Right lobe of liver (tissue), 6 donors: ENCODE measurements at regions not wholly inside any gene's neighbourhood (a gene's known extent, or its start where the extent isn't known, plus 50 kb on each side); places are given as distances from the start of the nearest gene placed in this dataset.

Source experiments
- ATAC-seq, 4 donors: fragments of 200-7000 bp; cut with Tn5 transposase; one replicate each; pipeline ENCODE4 v1.9.1; 2020; ENCODE audit warnings: mild to moderate bottlenecking in 4 of 4, moderate library complexity in 4 of 4
- DNase-seq, 3 donors: peaks; one replicate each; pipeline ENCODE4 v3.0.0-alpha.2; 2020
- H3K27ac ChIP-seq, 3 donors: fragments of 200-600 bp; one replicate each; pipeline ENCODE4 v1.8.0; 2022
- H3K27me3 ChIP-seq, 2 donors: fragments of 200-600 bp; one replicate each; pipeline ENCODE4 v1.8.0; 2022
- H3K36me3 ChIP-seq, 4 donors: fragments of 200-600 bp; sonication (generic) in 1 of 4; one replicate each; pipeline versions ENCODE4 v1.5.1 to v1.8.0; 2017 to 2022; ENCODE audit warnings: control low read depth in 1 of 4
- H3K4me1 ChIP-seq, 4 donors: fragments of 200-600 bp; sonication (generic) in 1 of 4; one replicate each; pipeline versions ENCODE4 v1.5.1 to v1.8.0; 2017 to 2022; ENCODE audit warnings: control low read depth in 1 of 4
- H3K4me3 ChIP-seq, 3 donors: fragments of 200-600 bp; one replicate each; pipeline ENCODE4 v1.8.0; 2022
- H3K9me3 ChIP-seq, 4 donors: fragments of 200-600 bp; sonication (generic) in 1 of 4; one replicate each; pipeline versions ENCODE4 v1.5.1 to v1.8.0; 2017 to 2022; ENCODE audit warnings: control low read depth in 1 of 4
- POLR2A ChIP-seq: fragments of 450-650 bp; IDR thresholded peaks from one replicate; pipeline ENCODE4 v1.6.1; 2017; ENCODE audit warnings: antibody characterized with exemption, mild to moderate bottlenecking
- WGBS: methylation state at CpG from one replicate; pipeline ENCODE4 v1.1.6; 2018; ENCODE audit warnings: low coverage, low lambda C conversion rate; ENCODE audit not compliant: insufficient coverage; ENCODE audit errors: missing lambda C conversion rate; 5-methylcytosine and 5-hydroxymethylcytosine counted together
- intact Hi-C, 2 donors: fragments of 100-400 bp; cut with DNase I; formaldehyde crosslinking; loops; one replicate each; pipeline versions ENCODE4 v1.11.2 to v1.14.1; 2022
- TF ChIP-seq, protein P1 (sequence below), 4 donors: fragments of 200-600 bp in 3 of 4; fragments of 450-650 bp in 1 of 4; IDR thresholded peaks; one replicate each; pipeline versions ENCODE4 v1.5.1 to v1.8.0; 2016 to 2022; ENCODE audit warnings: antibody characterized with exemption in 4 of 4, mild to moderate bottlenecking in 2 of 4
- donor health status: DM: no; HTN: yes; CAD: no.
- donor health status: DM: no; HTN: no; CAD: no.
- donor health status: DM: no; HTN: no; CAD: no.
- donor health status: DM: no; HTN: yes; CAD: no.
- donor health status: DM: no; HTN: yes; CAD: no.

GRCh38 chr4:66804979-66805378, 740.3 kb downstream of the CENPC start:
- WGBS = 20% methylated on average over 3 of the region's 3 CpGs
- no peaks in the 10 kb centered on the region for H3K4me1 ChIP-seq
- DNase-seq (no peak), ATAC-seq (no peak)
- H3K9me3 ChIP-seq = no peaks in the 10 kb centered on the region
- H3K4me3 ChIP-seq = no peak overlapping the region
- H3K36me3 ChIP-seq = no peaks in the 10 kb centered on the region
- no peak overlapping the region for H3K27ac ChIP-seq
- H3K27me3 ChIP-seq = no peaks in the 10 kb centered on the region
- intact Hi-C loops = no loop called here
- TF ChIP-seq, protein P1, sequence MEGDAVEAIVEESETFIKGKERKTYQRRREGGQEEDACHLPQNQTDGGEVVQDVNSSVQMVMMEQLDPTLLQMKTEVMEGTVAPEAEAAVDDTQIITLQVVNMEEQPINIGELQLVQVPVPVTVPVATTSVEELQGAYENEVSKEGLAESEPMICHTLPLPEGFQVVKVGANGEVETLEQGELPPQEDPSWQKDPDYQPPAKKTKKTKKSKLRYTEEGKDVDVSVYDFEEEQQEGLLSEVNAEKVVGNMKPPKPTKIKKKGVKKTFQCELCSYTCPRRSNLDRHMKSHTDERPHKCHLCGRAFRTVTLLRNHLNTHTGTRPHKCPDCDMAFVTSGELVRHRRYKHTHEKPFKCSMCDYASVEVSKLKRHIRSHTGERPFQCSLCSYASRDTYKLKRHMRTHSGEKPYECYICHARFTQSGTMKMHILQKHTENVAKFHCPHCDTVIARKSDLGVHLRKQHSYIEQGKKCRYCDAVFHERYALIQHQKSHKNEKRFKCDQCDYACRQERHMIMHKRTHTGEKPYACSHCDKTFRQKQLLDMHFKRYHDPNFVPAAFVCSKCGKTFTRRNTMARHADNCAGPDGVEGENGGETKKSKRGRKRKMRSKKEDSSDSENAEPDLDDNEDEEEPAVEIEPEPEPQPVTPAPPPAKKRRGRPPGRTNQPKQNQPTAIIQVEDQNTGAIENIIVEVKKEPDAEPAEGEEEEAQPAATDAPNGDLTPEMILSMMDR (IDR thresholded peaks at IDR 0.05) = no peak
- no peak for TF ChIP-seq POLR2A

DNA sequence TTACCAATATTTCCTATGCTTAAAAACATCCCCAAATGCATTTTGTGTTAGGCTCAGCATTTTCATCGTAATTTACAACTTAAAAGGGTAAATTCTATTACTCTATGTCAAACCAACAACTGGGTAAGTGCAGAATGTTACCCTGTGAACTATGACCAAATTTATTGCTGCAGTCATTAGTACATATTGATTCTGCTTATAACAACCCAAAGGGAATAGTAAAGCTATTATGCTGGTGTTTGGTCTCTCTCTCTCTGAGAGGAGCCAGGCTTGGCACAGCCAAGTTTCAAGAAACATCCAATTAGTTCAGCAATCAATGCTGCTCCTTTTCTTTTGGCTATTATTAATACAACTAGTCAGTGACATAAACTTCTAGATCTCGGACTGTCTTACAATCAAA, 747.7 kb downstream of the CENPC start:
- H3K4me1 ChIP-seq = no peaks in the 10 kb centered on the region
- no peak for DNase-seq
- no peak for ATAC-seq
- TF ChIP-seq POLR2A = no peak
- TF ChIP-seq, protein P1 (IDR thresholded peaks at IDR 0.05) = no peak
- 44% methylated on average over 2 of the region's 2 CpGs for WGBS
- intact Hi-C loops = no loop called here
- no peaks in the 10 kb centered on the region for H3K36me3 ChIP-seq
- H3K9me3 ChIP-seq = no peaks in the 10 kb centered on the region
- no peak overlapping the region for H3K4me3 ChIP-seq
- H3K27me3 ChIP-seq = no peaks in the 10 kb centered on the region
- H3K27ac ChIP-seq = no peak overlapping the region

GRCh38 chr4:66795724-66796123, 749.6 kb downstream of the CENPC start:
- no peak for TF ChIP-seq POLR2A
- TF ChIP-seq, protein P1 (IDR thresholded peaks at IDR 0.05) = no peak
- H3K4me3 ChIP-seq = no peak overlapping the region
- 72% methylated on average over 3 of the region's 3 CpGs for WGBS

GRCh38 chr4:66794390-66795034, 750.8 kb downstream of the CENPC start:
- H3K4me1 ChIP-seq = no peaks in the 10 kb centered on the region
- DNase-seq = no peak
- no peak overlapping the region for H3K27ac ChIP-seq
- no peaks in the 10 kb centered on the region for H3K27me3 ChIP-seq
- no peaks in the 10 kb centered on the region for H3K9me3 ChIP-seq
- ATAC-seq = no peak
- 38% methylated on average over 3 of the region's 3 CpGs for WGBS
- H3K36me3 ChIP-seq = no peaks in the 10 kb centered on the region
- no peak overlapping the region for H3K4me3 ChIP-seq
- intact Hi-C loops = no loop called here
- no peak for TF ChIP-seq POLR2A
- TF ChIP-seq, protein P1 (IDR thresholded peaks at IDR 0.05) = no peak

More at GRCh38 chr4:66795724-66796123, 749.6 kb downstream of the CENPC start:
- ATAC-seq = no peak
- no peaks in the 10 kb centered on the region for H3K9me3 ChIP-seq
- H3K27ac ChIP-seq = no peak overlapping the region
- no peak for DNase-seq
- no peaks in the 10 kb centered on the region for H3K36me3 ChIP-seq
- no peaks in the 10 kb centered on the region for H3K4me1 ChIP-seq
- intact Hi-C loops = no loop called here
- H3K27me3 ChIP-seq = no peaks in the 10 kb centered on the region

DNA sequence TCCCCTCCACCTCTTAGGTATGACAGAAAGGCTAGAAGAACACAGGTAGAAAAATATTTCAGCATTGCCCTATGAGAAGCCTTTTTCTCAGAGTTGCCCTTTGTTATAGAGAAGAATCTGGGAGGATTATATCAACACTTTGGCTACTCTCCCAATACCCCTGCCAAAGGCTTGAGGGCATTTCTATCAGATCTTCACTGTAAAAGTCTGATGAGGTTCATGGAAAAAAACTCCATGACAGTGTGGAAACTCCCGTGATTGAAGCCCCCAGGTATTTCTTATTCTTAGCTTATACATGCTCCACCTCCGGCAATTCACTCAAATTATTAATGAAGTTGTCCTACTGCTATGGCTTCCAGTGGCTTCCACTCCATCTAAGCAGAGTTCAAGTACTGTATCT, 753.6 kb downstream of the CENPC start:
- ATAC-seq = no peak
- H3K27ac ChIP-seq = no peak overlapping the region
- no peaks in the 10 kb centered on the region for H3K4me1 ChIP-seq
- H3K36me3 ChIP-seq = no peaks in the 10 kb centered on the region
- no peak overlapping the region for H3K4me3 ChIP-seq
- DNase-seq = no peak
- H3K9me3 ChIP-seq = no peaks in the 10 kb centered on the region
- TF ChIP-seq, protein P1 (IDR thresholded peaks at IDR 0.05) = no peak
- TF ChIP-seq POLR2A = no peak
- intact Hi-C loops = no loop called here
- H3K27me3 ChIP-seq = no peaks in the 10 kb centered on the region
- 54% methylated on average over 2 of the region's 2 CpGs for WGBS
